CD4-positive, alpha-beta T cell (primary cell): ENCODE measurements at regions not wholly inside any gene's neighbourhood (a gene's known extent, or its start where the extent isn't known, plus 50 kb on each side); places are given as distances from the start of the nearest gene placed in this dataset.

Experiments used
- ATAC-seq: fragments of 200-7000 bp; cut with Tn5 transposase; one replicate; pipeline ENCODE4 v1.10.0; 2022; ENCODE audit warnings: mild to moderate bottlenecking; ENCODE audit not compliant: poor library complexity
- CTCF ChIA-PET: fragments of 350-600 bp; sonication (Branson Sonifier 250); formaldehyde crosslinking; loops from one replicate; lab custom pipeline; 2021; ENCODE audit warnings: antibody characterized with exemption, inconsistent platforms; lab: Charles Lee
- POLR2A ChIA-PET: fragments of 350-600 bp; sonication (Branson Sonifier 250); formaldehyde crosslinking; loops from one replicate; lab custom pipeline; 2021; ENCODE audit warnings: antibody characterized with exemption, inconsistent platforms; lab: Charles Lee
- DNase-seq, 14 experiments: peaks; one replicate each; pipeline ENCODE4 v3.0.0-alpha.2; 2013 to 2020; ENCODE audit warnings: mixed read lengths in 2 of 14
- H3K27ac ChIP-seq, 2 donors: one replicate each; pipeline versions ENCODE4 v1.5.1 to v1.7.0; 2013; ENCODE audit warnings: low read length in 2 of 2, low read depth in 1 of 2, mild to moderate bottlenecking in 1 of 2
- H3K27me3 ChIP-seq, 2 experiments: 1 replicate in 1 of 2; 2 replicates in 1 of 2; pipeline versions ENCODE4 v1.6.1 to v1.7.0; 2013; ENCODE audit warnings: low read length in 2 of 2, control low read depth in 1 of 2, mild to moderate bottlenecking in 1 of 2, moderate library complexity in 1 of 2; ENCODE audit not compliant: insufficient read depth in 2 of 2, control insufficient read depth in 1 of 2
- H3K36me3 ChIP-seq: one replicate; pipeline ENCODE4 v1.6.1; 2013; ENCODE audit warnings: low read length, control low read depth; ENCODE audit not compliant: insufficient read depth
- H3K4me1 ChIP-seq: one replicate; pipeline ENCODE4 v1.6.1; 2013; ENCODE audit warnings: low read length, control low read depth; ENCODE audit not compliant: insufficient read depth
- H3K4me3 ChIP-seq: one replicate; pipeline ENCODE4 v1.5.1; 2013; ENCODE audit warnings: mild to moderate bottlenecking, low read length, moderate library complexity
- H3K9me3 ChIP-seq, 2 experiments: 1 replicate in 1 of 2; 2 replicates in 1 of 2; pipeline versions ENCODE4 v1.6.1 to v1.7.0; 2013; ENCODE audit warnings: low read length in 2 of 2, mild to moderate bottlenecking in 2 of 2, control low read depth in 1 of 2, moderate library complexity in 1 of 2; ENCODE audit not compliant: control insufficient read depth in 1 of 2, insufficient read depth in 1 of 2
- H3K27ac Mint-ChIP-seq: one replicate; pipeline ENCODE4 v1.8.0; 2020; ENCODE audit warnings: mixed read lengths
- H3K27me3 Mint-ChIP-seq: one replicate; pipeline ENCODE4 v1.8.0; 2021; ENCODE audit warnings: mixed read lengths
- H3K36me3 Mint-ChIP-seq: one replicate; pipeline ENCODE4 v1.8.0; 2021; ENCODE audit warnings: low read depth, mixed read lengths
- H3K4me1 Mint-ChIP-seq: one replicate; pipeline ENCODE4 v1.8.0; 2021; ENCODE audit warnings: low read depth, mixed read lengths
- H3K4me3 Mint-ChIP-seq: one replicate; pipeline ENCODE4 v1.8.0; 2020; ENCODE audit warnings: mild to moderate bottlenecking, mixed read lengths
- H3K9me3 Mint-ChIP-seq: one replicate; pipeline ENCODE4 v1.8.0; 2020; ENCODE audit warnings: mixed read lengths
- intact Hi-C, 2 experiments: fragments of 100-400 bp; cut with DNase I in 1 of 2; cut with micrococcal nuclease in 1 of 2; formaldehyde crosslinking; loops; one replicate each; pipeline versions ENCODE4 v1.15.1 to v1.9.0; 2023 to 2025; cut with DNase I, micrococcal nuclease
- TF ChIP-seq, protein P1 (sequence below): fragments of 200-600 bp; IDR thresholded peaks from one replicate; pipeline ENCODE4 v1.8.0; 2022; ENCODE audit warnings: antibody characterized with exemption, mild to moderate bottlenecking

DNA sequence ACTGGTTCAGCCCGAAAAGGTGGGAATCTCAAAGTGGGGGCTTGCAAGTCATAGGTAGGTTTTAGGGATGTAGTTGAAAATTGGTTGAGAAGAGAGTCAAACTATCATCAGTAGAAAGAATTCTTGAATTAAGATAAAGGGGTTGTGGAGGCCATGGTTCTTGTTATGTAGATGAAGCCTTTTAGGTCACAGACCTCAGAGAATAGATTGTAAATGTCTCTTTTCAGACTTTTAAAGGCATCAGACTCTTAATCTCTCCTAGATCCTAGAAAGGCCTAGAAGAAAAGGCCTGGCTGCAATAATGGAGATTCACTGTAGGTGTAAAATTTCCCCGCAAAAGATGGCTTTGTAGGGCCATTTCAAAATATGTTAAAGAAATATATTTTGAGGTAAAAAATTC is 96.4 kb downstream of the PSAT1 start:
- Histone ChIP-seq H3K27me3 (peaks cover 1 to 5% of the 10 kb centered on the region in 2 experiments), H3K27ac (no peak overlapping the region), H3K4me3 (no peak overlapping the region), H3K4me1 (no peaks in the 10 kb centered on the region), H3K36me3 (no peaks in the 10 kb centered on the region), H3K9me3 (peaks cover 0 to 21% of the 10 kb centered on the region in 2 experiments)
- DNase-seq (no peak), ATAC-seq (no peak)
- H3K36me3 Mint-ChIP-seq = no peaks in the 10 kb centered on the region
- no peaks in the 10 kb centered on the region for H3K4me1 Mint-ChIP-seq
- no peak overlapping the region for H3K4me3 Mint-ChIP-seq
- peaks cover 8% of the 10 kb centered on the region for H3K9me3 Mint-ChIP-seq
- intact Hi-C loops = no loop called here
- ChIA-PET CTCF (no interaction called here), POLR2A (no interaction called here)
- H3K27ac Mint-ChIP-seq = no peak overlapping the region
- H3K27me3 Mint-ChIP-seq = peaks cover 6% of the 10 kb centered on the region
- TF ChIP-seq, protein P1, sequence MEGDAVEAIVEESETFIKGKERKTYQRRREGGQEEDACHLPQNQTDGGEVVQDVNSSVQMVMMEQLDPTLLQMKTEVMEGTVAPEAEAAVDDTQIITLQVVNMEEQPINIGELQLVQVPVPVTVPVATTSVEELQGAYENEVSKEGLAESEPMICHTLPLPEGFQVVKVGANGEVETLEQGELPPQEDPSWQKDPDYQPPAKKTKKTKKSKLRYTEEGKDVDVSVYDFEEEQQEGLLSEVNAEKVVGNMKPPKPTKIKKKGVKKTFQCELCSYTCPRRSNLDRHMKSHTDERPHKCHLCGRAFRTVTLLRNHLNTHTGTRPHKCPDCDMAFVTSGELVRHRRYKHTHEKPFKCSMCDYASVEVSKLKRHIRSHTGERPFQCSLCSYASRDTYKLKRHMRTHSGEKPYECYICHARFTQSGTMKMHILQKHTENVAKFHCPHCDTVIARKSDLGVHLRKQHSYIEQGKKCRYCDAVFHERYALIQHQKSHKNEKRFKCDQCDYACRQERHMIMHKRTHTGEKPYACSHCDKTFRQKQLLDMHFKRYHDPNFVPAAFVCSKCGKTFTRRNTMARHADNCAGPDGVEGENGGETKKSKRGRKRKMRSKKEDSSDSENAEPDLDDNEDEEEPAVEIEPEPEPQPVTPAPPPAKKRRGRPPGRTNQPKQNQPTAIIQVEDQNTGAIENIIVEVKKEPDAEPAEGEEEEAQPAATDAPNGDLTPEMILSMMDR = no peak

DNA sequence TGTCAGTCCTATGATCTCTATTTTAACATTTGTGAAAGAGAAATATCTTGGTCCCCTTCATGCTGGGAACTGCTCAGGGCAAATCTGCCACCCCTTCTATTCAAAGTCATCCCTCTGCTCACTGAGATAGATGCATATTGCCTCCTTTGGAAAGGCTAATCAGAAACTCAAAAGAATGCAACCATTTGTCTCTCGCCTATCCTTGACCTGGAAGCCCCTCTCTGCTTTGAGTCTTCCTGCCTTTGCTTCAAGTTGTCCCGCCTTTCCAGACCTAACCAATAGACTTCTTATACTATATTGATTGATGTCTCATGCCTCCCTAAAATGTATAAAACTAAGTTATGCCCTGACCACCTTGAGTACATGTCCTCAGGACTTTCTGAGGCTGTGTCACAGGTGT is 97.0 kb downstream of the PSAT1 start:
- Mint-ChIP-seq H3K27me3 (peaks cover 4% of the 10 kb centered on the region), H3K27ac (no peak overlapping the region), H3K4me3 (no peak overlapping the region), H3K4me1 (no peaks in the 10 kb centered on the region), H3K9me3 (peaks cover 8% of the 10 kb centered on the region), H3K36me3 (no peaks in the 10 kb centered on the region)
- no peak for DNase-seq
- ChIA-PET POLR2A (no interaction called here), CTCF (no interaction called here)
- intact Hi-C loops = no loop called here
- ATAC-seq = no peak
- Histone ChIP-seq H3K27ac (no peak overlapping the region), H3K27me3 (peaks cover 0 to 5% of the 10 kb centered on the region in 2 experiments), H3K9me3 (peaks cover 0 to 21% of the 10 kb centered on the region in 2 experiments), H3K4me1 (no peaks in the 10 kb centered on the region), H3K36me3 (no peaks in the 10 kb centered on the region), H3K4me3 (no peak overlapping the region)
- TF ChIP-seq, protein P1 = no peak

DNA sequence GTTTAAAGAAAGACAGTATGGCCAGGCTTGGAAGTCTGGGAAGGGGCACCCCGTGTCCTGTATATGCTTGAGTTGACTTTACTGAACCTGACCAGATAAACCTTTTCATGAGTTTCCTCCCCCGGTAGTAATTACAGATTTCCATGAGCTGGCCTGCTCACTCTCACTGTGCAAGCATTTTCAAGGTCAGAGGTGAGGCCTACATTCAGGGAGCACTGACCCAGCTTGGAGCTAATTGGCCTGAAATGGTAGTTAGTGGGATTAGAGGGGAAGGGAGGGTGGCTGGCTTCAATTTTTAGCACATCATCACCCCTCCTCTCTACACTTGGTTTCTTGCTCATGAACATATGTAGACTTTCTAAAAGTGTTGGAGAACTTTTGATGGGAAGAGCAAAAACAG is 99.2 kb downstream of the PSAT1 start:
- ChIA-PET POLR2A (no interaction called here), CTCF (no interaction called here)
- Histone ChIP-seq H3K36me3 (no peaks in the 10 kb centered on the region), H3K4me1 (no peaks in the 10 kb centered on the region), H3K4me3 (no peak overlapping the region), H3K27ac (no peak overlapping the region), H3K9me3 (peaks cover 0 to 21% of the 10 kb centered on the region in 2 experiments), H3K27me3 (peaks cover 0 to 5% of the 10 kb centered on the region in 2 experiments)
- Mint-ChIP-seq H3K27me3 (peaks cover 4% of the 10 kb centered on the region), H3K36me3 (no peaks in the 10 kb centered on the region), H3K9me3 (peaks cover 8% of the 10 kb centered on the region), H3K27ac (no peak overlapping the region), H3K4me3 (no peak overlapping the region), H3K4me1 (no peaks in the 10 kb centered on the region)
- ATAC-seq (no peak), DNase-seq (no peak)
- TF ChIP-seq, protein P1 = no peak
- intact Hi-C loops = no loop called here
